ENCODE measurements at regions not wholly inside any gene's neighbourhood (a gene's known extent, or its start where the extent isn't known, plus 50 kb on each side); places are given as distances from the start of the nearest gene placed in this dataset.

DNA sequence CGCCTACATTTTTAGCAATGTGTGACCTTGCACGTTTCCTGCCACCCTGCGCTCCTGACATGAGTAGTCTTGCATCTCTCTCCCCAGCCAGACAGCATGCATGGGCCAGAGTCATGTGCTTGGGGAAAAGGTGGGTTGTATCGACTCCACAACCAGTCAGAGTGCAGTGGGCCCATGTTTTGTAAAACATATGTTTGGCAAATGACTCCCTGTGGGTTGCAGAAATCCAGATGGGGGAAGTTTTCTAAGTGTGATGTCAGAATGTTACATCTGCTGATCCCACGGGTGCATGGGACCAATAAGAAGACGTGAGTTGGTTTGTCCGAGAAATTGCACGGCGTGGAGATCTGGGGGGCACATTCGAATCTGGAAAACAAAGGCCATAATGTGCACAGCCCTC is 147.1 kb downstream of the FOXL1 start:
- no peaks in the 10 kb centered on the region for H3K4me1 ChIP-seq (ENCODE audit: control insufficient read depth in 2 of 3, insufficient read depth in 2 of 3, low read depth in 1 of 3, low read length in 3 of 3)
- no peaks in the 10 kb centered on the region for H3K9me3 ChIP-seq (ENCODE audit: control insufficient read depth in 2 of 3, insufficient read depth in 1 of 3, low read length in 3 of 3)
- no peak overlapping the region for H3K9ac ChIP-seq (ENCODE audit: low read length in 3 of 3)
- TF ChIP-seq, protein P1, sequence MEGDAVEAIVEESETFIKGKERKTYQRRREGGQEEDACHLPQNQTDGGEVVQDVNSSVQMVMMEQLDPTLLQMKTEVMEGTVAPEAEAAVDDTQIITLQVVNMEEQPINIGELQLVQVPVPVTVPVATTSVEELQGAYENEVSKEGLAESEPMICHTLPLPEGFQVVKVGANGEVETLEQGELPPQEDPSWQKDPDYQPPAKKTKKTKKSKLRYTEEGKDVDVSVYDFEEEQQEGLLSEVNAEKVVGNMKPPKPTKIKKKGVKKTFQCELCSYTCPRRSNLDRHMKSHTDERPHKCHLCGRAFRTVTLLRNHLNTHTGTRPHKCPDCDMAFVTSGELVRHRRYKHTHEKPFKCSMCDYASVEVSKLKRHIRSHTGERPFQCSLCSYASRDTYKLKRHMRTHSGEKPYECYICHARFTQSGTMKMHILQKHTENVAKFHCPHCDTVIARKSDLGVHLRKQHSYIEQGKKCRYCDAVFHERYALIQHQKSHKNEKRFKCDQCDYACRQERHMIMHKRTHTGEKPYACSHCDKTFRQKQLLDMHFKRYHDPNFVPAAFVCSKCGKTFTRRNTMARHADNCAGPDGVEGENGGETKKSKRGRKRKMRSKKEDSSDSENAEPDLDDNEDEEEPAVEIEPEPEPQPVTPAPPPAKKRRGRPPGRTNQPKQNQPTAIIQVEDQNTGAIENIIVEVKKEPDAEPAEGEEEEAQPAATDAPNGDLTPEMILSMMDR (IDR thresholded peaks at IDR 0.05; ENCODE audit: borderline replicate concordance, extremely low read depth, insufficient read depth): no peak
- DNase-seq (no peak), FAIRE-seq (no peak)
- no peaks in the 10 kb centered on the region for H3K27me3 ChIP-seq (ENCODE audit: control insufficient read depth, insufficient read depth, low read length)
- H3K4me3 ChIP-seq (ENCODE audit: low read length in 3 of 3): no peak overlapping the region
- intact Hi-C loops (cut with DNase I): no loop called here
- no peaks in the 10 kb centered on the region for H3K36me3 ChIP-seq (ENCODE audit: control insufficient read depth in 2 of 3, insufficient read depth in 3 of 3, low read length in 3 of 3)
- no peak overlapping the region for H3K27ac ChIP-seq (ENCODE audit: low read depth in 2 of 2, low read length in 2 of 2)

DNA sequence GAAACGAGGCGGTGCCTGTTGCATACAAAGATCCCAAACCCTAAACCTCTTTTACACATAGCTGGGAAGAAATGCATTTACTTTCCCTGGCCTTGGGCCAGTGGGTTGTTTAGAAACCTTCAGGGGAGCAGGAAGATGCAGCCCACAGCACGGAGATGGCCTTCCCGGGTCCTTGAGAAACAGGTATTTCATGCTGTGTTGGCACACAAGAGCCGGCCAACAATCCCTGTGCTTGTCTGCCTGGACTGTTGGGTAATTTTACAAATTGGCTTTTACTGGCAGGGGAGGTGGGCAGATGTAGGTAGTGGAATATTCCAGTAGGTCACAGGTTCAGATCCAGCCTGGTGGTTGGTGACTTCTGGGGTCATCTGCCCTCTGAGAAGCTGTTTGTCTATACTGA is 148.0 kb downstream of the FOXL1 start:
- H3K9ac ChIP-seq (ENCODE audit: low read length in 3 of 3): no peak overlapping the region
- intact Hi-C loops (cut with DNase I): no loop called here
- DNase-seq: no peak
- H3K4me1 ChIP-seq (ENCODE audit: control insufficient read depth in 2 of 3, insufficient read depth in 2 of 3, low read depth in 1 of 3, low read length in 3 of 3): no peaks in the 10 kb centered on the region
- TF ChIP-seq, protein P1 (IDR thresholded peaks at IDR 0.05; ENCODE audit: borderline replicate concordance, extremely low read depth, insufficient read depth): no peak
- H3K36me3 ChIP-seq (ENCODE audit: control insufficient read depth in 2 of 3, insufficient read depth in 3 of 3, low read length in 3 of 3): no peaks in the 10 kb centered on the region
- FAIRE-seq: no peak
- H3K9me3 ChIP-seq (ENCODE audit: control insufficient read depth in 2 of 3, insufficient read depth in 1 of 3, low read length in 3 of 3): no peaks in the 10 kb centered on the region
- H3K27ac ChIP-seq (ENCODE audit: low read depth in 2 of 2, low read length in 2 of 2): no peak overlapping the region
- no peak overlapping the region for H3K4me3 ChIP-seq (ENCODE audit: low read length in 3 of 3)
- no peaks in the 10 kb centered on the region for H3K27me3 ChIP-seq (ENCODE audit: control insufficient read depth, insufficient read depth, low read length)

DNA sequence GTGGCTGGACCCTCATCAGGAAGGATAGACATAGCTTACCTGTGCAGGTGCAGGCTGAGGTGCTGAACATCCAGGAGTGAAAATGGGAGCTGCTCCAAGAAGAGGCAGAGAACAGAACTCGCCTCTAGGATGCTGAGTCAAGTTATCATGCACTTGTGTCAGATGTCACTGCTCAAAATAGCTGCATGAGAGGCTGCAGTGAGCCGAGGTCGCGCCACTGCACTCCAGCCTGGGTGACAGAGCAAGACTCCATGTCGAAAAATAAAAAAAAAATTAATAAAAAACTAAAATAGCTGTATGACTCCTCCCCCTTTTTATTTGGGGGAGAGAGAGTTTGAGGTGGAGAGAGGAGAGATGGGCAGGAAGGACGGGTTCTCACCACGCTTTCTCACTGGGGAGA is 148.8 kb downstream of the FOXL1 start:
- Histone ChIP-seq H3K9me3 (ENCODE audit: control insufficient read depth in 2 of 3, insufficient read depth in 1 of 3, low read length in 3 of 3) (no peaks in the 10 kb centered on the region), H3K27ac (ENCODE audit: low read depth in 2 of 2, low read length in 2 of 2) (no peak overlapping the region), H3K4me3 (ENCODE audit: low read length in 3 of 3) (no peak overlapping the region), H3K9ac (ENCODE audit: low read length in 3 of 3) (no peak overlapping the region), H3K36me3 (ENCODE audit: control insufficient read depth in 2 of 3, insufficient read depth in 3 of 3, low read length in 3 of 3) (no peaks in the 10 kb centered on the region), H3K4me1 (ENCODE audit: control insufficient read depth in 2 of 3, insufficient read depth in 2 of 3, low read depth in 1 of 3, low read length in 3 of 3) (no peaks in the 10 kb centered on the region), H3K27me3 (ENCODE audit: control insufficient read depth, insufficient read depth, low read length) (no peaks in the 10 kb centered on the region)
- TF ChIP-seq, protein P1 (IDR thresholded peaks at IDR 0.05; ENCODE audit: borderline replicate concordance, extremely low read depth, insufficient read depth): no peak
- FAIRE-seq: no peak
- no peak for DNase-seq
- intact Hi-C loops (cut with DNase I): no loop called here

DNA sequence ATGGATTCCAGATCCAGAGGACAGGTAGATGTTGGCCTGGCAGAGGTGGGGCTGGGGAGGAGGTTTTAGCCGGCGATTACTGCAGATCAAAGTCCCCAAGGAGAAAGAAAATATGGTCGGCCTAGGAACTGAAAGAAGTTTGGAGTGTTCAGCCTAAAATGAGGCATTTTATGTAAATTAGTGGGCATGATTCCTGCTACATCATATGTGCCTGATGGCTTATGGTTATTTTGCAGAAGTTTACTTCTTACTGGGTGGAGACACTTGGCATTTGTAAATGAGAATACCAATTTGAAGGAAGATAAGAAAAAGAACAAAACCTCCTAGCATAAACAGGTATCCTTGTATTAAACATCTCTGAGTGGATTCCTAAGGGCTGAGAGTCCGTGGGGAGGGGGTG is 149.3 kb downstream of the FOXL1 start:
- Histone ChIP-seq H3K4me3 (ENCODE audit: low read length in 3 of 3) (no peak overlapping the region), H3K9ac (ENCODE audit: low read length in 3 of 3) (no peak overlapping the region), H3K36me3 (ENCODE audit: control insufficient read depth in 2 of 3, insufficient read depth in 3 of 3, low read length in 3 of 3) (no peaks in the 10 kb centered on the region), H3K9me3 (ENCODE audit: control insufficient read depth in 2 of 3, insufficient read depth in 1 of 3, low read length in 3 of 3) (no peaks in the 10 kb centered on the region), H3K4me1 (ENCODE audit: control insufficient read depth in 2 of 3, insufficient read depth in 2 of 3, low read depth in 1 of 3, low read length in 3 of 3) (no peaks in the 10 kb centered on the region), H3K27ac (ENCODE audit: low read depth in 2 of 2, low read length in 2 of 2) (no peak overlapping the region), H3K27me3 (ENCODE audit: control insufficient read depth, insufficient read depth, low read length) (no peaks in the 10 kb centered on the region)
- DNase-seq: no peak
- intact Hi-C loops (cut with DNase I): no loop called here
- TF ChIP-seq, protein P1 (IDR thresholded peaks at IDR 0.05; ENCODE audit: borderline replicate concordance, extremely low read depth, insufficient read depth): no peak
- no peak for FAIRE-seq

Data from kidney (tissue), 13 donors.